KBM-7 (cell line): ENCODE measurements at regions not wholly inside any gene's neighbourhood (a gene's known extent, or its start where the extent isn't known, plus 50 kb on each side); places are given as distances from the start of the nearest gene placed in this dataset.
A peak's percentile ranks its signal among the peaks of the same experiment; 100 is the strongest.

Experiments used
- DNase-seq: peaks from one replicate; pipeline ENCODE4 v3.0.0-alpha.2; 2015
- in situ Hi-C: fragments of 300-500 bp; cut with MboI; formaldehyde crosslinking; loops from 2 replicates; pipeline ENCODE4 v1.14.3; 2020; ENCODE audit warnings: low sequenced_read_pairs, low pct_unique_long_range_greater_than_20kb, mixed read lengths

DNA sequence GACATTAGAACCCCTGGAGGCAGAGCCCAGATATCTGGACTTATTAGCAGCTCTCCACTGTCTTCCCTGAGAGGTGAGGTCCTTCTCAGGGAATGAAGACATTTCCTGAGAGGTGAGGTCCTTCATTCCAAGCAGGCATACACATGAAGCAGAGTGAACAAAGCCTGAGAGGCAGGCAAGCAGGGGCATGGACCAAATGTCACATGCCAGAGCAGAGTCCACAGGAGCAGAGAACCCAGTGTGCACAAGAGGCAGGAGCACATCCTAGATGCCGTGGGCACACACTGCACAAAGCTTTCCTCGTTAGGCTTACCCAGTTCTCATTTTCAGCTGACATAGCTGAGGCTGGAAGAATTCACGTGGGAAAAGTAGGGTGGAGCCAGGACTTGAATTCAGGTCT is 759.9 kb upstream of the HS6ST1 start:
- no peak for DNase-seq
- in situ Hi-C loops: no loop called here

DNA sequence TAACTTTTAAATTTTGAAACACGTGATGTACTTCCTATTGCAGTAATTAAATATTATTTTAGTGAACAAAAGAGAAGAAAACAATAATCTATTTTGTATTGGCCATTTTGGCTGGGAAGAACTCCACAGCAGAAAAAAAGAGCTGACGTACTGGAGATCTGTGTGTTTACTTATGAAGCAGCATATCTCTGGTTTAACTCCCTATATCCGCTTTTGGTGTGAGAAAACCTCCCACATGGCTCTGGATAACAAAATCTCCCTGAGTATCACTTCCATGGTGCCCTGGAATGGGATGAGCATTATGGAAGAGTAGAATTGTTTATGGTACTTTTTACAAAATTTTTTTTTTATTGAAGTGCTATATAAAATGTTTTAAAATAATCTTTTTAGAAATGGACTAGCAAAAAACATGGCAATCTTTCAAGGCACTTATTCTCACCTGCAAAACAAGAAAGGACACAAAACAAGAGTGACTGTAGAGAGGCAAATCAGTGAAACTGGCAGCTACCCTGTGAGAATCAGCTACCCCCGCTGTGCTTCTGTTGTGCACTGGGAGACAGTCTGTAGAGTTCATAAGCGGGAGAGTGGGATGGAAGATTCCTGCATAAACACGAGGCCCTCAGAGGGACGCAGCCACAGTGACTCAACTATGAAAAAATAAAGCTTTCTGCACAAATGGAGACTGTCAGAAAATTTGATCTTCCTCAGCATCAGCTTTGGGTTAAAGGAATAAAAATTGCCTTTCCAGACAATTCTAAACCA is 762.2 kb upstream of the HS6ST1 start:
- in situ Hi-C loops: no loop called here

DNA sequence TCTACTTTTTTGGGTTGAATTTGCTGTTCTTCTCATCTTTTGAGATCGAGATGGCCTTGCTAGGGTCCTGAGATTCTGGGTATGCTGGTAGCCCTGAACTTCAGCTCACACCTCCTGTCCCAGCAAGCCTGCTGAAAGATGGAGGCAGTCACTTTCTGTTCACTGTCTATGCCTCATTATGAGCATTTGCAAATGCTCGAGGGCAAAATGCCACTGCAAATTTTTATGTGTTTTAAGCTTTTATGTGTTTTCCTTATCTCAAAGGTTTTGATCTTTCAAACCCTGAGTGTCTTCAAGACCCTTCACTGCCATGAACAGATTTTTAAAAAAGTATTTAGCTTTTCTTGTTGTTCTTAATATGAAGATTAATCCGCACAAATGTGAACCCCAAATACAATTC is 766.7 kb upstream of the HS6ST1 start:
- no peak for DNase-seq
- in situ Hi-C loops: no loop called here

More for the DNA sequence above, 762.2 kb upstream of the HS6ST1 start:
- DNase-seq: no peak

GRCh38 chr2:129087133-129087813 is 768.6 kb upstream of the HS6ST1 start:
- DNase-seq: no peak
- in situ Hi-C loops: no loop called here

DNA sequence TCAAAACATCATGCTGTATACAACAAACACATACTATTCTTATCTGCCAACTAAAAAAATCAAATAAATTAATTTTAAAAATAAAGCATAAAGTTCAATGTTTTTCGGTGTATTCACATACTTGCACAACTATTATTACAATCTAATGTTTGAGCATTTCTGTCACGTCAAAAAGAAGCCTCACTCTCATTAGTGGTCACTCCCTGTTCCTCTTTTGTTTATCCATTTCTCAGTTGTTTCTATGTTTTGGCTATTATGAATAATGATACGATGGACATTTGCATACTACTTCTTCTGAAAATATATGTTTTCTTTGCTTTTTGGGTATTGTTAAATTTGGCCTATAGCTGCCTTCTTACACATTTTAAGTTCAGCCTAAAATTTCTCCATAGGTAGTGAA is 773.0 kb upstream of the HS6ST1 start:
- in situ Hi-C loops: no loop called here

DNA sequence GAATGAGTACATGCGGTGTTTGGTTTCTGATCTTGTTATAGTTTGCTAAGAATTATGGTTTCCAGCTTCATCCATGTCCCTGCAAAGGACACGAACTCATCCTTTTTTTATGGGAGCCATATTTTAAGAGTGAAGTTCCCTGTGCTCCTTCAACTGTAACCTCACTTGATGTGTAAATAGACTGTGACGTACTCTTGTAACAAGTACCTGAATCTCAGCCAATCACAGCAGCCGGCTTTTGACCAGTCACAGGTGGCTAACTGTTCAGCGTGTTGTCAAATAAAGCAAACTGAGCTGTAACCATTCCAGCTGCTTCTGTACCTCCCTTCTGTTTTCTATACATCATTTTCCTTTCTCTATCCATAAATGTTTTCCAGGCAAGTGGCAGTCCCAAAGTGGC is 774.3 kb upstream of the HS6ST1 start:
- in situ Hi-C loops: no loop called here
- no peak for DNase-seq

More for the DNA sequence above, 773.0 kb upstream of the HS6ST1 start:
- no peak for DNase-seq

DNA sequence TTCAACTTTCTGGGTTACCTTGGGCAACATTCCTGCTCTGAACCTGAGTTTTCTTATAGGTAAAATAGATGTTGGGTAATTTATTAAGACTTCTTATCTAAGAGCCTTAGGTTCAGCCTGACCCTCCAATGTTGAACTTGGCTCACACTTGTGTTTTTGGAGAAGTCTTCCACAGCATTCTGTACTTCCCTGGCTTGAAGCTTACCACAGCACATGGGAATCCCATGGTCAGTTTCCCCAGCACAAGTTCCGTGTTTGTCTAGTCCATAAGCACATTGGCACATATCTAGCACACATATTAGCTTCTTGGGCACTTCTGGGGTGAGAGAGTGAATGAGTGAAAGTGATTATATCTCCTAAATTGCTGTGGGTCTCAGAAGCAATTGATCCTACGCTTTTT is 782.5 kb upstream of the HS6ST1 start:
- DNase-seq: no peak
- in situ Hi-C loops: no loop called here

- no peak for DNase-seq
- in situ Hi-C loops: no loop called here
Measured at GRCh38 chr2:129103936-129104878, 785.5 kb upstream of the HS6ST1 start.

DNA sequence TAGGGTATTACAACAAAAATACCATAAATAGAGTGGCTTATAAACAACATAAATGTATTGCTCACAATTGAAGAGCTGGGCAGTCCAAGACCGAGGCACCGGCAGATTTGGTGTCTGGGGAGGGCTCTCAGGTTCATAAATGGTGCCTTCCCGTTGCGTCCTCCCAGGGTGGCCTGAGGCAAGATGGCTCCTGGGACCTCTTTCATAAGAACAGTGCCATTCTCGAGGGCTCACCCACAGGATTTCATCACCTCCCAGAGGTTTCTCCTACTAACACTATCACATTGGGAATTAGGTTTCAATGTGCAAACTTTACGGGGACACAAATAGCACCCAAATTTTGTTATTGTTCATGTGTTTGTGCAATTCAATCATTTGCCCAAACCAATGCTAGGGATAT is 793.5 kb upstream of the HS6ST1 start:
- no peak for DNase-seq
- in situ Hi-C loops: no loop called here

DNA sequence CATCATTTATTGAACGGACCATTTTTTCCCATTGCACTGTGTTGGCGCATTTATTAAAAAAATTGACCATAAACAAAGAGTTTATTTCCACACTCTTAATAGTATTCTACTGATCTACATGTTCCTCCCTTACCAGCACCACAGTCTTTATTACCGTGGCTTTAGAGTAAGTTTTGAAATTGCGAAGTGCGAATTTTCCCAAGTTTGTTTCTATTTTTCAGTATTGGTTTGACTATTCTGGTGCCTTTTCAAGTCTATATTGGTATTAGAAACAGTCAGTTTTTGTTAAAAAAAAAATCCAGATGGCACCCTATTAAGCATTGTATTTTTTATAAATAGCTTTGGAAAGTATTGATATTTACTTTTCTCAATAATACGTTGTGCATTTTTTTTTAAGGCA is 795.1 kb upstream of the HS6ST1 start:
- in situ Hi-C loops: no loop called here
- no peak for DNase-seq

- in situ Hi-C loops: no loop called here
- no peak for DNase-seq
Measured at GRCh38 chr2:129117434-129117833, 798.8 kb upstream of the HS6ST1 start.

GRCh38 chr2:129118296-129118695 is 799.6 kb upstream of the HS6ST1 start:
- DNase-seq: no peak
- in situ Hi-C loops: no loop called here

GRCh38 chr2:129129087-129129486 is 810.4 kb upstream of the HS6ST1 start:
- in situ Hi-C loops: no loop called here
- no peak for DNase-seq

DNA sequence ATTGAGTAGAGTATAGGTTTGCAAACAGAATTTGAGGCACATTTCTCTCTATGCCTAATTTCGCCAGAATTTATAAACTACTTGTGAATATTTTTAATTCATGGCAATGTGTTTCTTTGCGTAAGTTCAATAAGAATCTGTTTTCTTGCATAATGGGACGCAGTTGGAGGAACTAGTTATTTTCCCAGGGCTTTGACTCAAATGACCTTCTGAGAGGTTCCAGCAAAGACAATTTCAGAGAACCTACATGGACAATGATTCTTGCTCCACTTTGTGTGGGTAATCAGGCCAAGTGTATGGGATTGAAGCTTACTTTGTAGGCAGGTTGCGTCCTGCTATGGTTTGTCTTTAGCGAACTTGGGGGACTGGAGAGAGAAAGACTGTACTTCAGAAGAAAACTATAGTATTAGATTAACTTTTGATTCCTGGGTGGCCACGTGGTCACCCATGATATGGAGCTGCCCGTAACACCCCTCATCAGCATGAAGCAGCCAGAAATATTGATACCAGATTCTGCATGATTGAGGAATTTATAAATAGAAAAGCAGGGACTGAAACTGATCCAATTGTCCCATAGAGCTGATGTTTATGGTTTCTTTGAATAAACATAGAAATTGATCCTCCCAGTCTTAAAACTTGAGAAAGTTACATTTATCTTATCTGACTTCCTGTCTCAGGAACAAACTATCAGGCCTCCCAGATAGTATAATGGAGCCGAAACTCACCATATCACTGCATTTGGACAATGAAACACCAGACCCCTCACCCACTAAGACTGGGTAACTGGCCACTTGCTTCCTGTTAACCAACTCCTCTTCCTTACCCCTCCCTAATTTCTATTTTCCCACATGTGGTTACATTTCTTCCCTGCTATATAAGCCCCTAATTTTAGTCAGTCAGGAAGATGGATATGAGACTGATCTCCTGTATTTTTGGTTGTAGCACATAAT is 815.3 kb upstream of the HS6ST1 start:
- in situ Hi-C loops: no loop called here

DNA sequence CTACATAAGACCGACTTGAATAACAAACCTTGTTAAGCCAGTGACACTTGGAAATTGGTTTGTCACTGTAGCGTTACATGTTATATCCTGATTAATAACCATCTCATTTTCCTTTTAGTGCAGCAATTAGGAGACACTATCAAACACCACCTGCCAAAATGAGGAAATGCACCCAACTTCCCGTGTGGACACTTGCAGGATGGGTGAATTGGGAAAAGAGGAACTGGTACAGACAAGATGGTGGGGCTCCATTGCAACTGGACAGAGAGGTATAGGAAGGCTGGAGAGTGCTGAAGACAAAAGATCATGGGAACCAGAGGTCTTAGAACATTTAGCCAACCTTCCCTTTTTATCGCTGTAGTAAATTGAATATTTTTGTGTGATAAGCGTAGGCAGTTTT is 816.3 kb upstream of the HS6ST1 start:
- in situ Hi-C loops: no loop called here
- peak; percentile 27 for DNase-seq

More for the DNA sequence above, 815.3 kb upstream of the HS6ST1 start:
- DNase-seq: no peak

DNA sequence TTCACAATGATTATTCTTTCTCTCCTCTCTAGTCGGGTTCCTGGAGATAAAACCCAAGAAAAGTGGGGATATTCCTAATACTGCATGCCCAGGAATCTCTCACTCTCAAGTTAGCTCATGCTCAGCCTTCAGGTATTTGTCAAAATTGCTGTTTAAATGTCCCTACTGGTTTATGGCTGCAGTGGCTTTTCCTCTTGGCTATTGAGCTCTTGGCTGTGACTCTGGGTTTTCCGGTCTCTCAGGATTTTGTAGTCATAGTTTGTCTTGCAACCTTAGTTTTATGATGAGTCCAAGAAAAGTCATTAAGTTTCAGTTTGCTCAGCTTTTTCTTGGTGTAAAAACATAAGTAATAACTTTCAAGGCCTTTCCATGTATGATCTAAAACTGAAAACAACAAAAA is 820.7 kb upstream of the HS6ST1 start:
- in situ Hi-C loops: no loop called here
- no peak for DNase-seq

GRCh38 chr2:129142465-129142864 is 823.8 kb upstream of the HS6ST1 start:
- no peak for DNase-seq
- in situ Hi-C loops: no loop called here

GRCh38 chr2:129144082-129144791 is 825.6 kb upstream of the HS6ST1 start:
- DNase-seq: no peak
- in situ Hi-C loops: no loop called here
